MCF 10A (cell line): ENCODE measurements at regions not wholly inside any gene's neighbourhood (a gene's known extent, or its start where the extent isn't known, plus 50 kb on each side); places are given as distances from the start of the nearest gene placed in this dataset.

Experiments
- BruUV-seq: library from RNA; stranded (reverse); fragments of 400-500 nt; replicated peaks from 2 replicates; lab custom pipeline; 2021; lab: Mats Ljungman, UMichigan
- CTCF ChIA-PET: fragments of 300-600 bp; sonication (Branson Sonifier 250); formaldehyde crosslinking; extraction: SDS; loops from one replicate; lab custom pipeline; 2021; ENCODE audit warnings: antibody characterized with exemption, inconsistent platforms; lab: Yijun Ruan, JAX
- POLR2A ChIA-PET: fragments of 300-600, 350-650 bp; sonication (Branson Sonifier 250); formaldehyde crosslinking; extraction: SDS; loops from one replicate; lab custom pipeline; 2020; ENCODE audit warnings: antibody characterized with exemption, inconsistent platforms; lab: Yijun Ruan, JAX
- DNase-seq: peaks from one replicate; pipeline ENCODE4 v3.0.0-alpha.2; 2018; ENCODE audit not compliant: unreplicated experiment
- H3K27ac Mint-ChIP-seq: one replicate; pipeline ENCODE4 v1.8.0; 2022; ENCODE audit warnings: mild to moderate bottlenecking, low read depth, mixed read lengths; ENCODE audit not compliant: unreplicated experiment
- H3K27me3 Mint-ChIP-seq: one replicate; pipeline ENCODE4 v1.8.0; 2022; ENCODE audit warnings: mixed read lengths; ENCODE audit not compliant: insufficient read depth, unreplicated experiment
- H3K36me3 Mint-ChIP-seq: one replicate; pipeline ENCODE4 v1.8.0; 2022; ENCODE audit warnings: mild to moderate bottlenecking, moderate library complexity, mixed read lengths; ENCODE audit not compliant: insufficient read depth, unreplicated experiment
- H3K4me1 Mint-ChIP-seq: one replicate; pipeline ENCODE4 v1.8.0; 2022; ENCODE audit warnings: mixed read lengths; ENCODE audit not compliant: insufficient read depth, unreplicated experiment
- H3K4me3 Mint-ChIP-seq: one replicate; pipeline ENCODE4 v1.8.0; 2022; ENCODE audit warnings: mild to moderate bottlenecking, moderate library complexity, mixed read lengths; ENCODE audit not compliant: unreplicated experiment
- H3K9me3 Mint-ChIP-seq: one replicate; pipeline ENCODE4 v1.8.0; 2022; ENCODE audit warnings: mixed read lengths; ENCODE audit not compliant: unreplicated experiment
- intact Hi-C: fragments of 100-400 bp; cut with micrococcal nuclease; formaldehyde crosslinking; loops from 2 replicates; pipeline ENCODE4 v1.14.1; 2022
- TF ChIP-seq, protein P1 (sequence below): fragments of 200-600 bp; IDR thresholded peaks from one replicate; pipeline ENCODE4 v1.8.0; 2022; ENCODE audit warnings: antibody characterized with exemption, mild to moderate bottlenecking; ENCODE audit not compliant: unreplicated experiment

- H3K27ac Mint-ChIP-seq = no peak overlapping the region
- no peaks in the 10 kb centered on the region for H3K27me3 Mint-ChIP-seq
- H3K4me1 Mint-ChIP-seq = no peaks in the 10 kb centered on the region
- H3K9me3 Mint-ChIP-seq = no peaks in the 10 kb centered on the region
- no TSS peak for BruUV-seq
- ChIA-PET POLR2A (interaction anchor here (0.6 to 0.7 kb wide), 2 partner anchors 33 to 115 kb away, joined by 3 read pairs; no protein-coding TSS in a partner anchor), CTCF (interaction anchor here (0.8 kb wide), 1 partner anchor 463 kb away, joined by 3 read pairs; no protein-coding TSS in a partner anchor)
- TF ChIP-seq, protein P1, sequence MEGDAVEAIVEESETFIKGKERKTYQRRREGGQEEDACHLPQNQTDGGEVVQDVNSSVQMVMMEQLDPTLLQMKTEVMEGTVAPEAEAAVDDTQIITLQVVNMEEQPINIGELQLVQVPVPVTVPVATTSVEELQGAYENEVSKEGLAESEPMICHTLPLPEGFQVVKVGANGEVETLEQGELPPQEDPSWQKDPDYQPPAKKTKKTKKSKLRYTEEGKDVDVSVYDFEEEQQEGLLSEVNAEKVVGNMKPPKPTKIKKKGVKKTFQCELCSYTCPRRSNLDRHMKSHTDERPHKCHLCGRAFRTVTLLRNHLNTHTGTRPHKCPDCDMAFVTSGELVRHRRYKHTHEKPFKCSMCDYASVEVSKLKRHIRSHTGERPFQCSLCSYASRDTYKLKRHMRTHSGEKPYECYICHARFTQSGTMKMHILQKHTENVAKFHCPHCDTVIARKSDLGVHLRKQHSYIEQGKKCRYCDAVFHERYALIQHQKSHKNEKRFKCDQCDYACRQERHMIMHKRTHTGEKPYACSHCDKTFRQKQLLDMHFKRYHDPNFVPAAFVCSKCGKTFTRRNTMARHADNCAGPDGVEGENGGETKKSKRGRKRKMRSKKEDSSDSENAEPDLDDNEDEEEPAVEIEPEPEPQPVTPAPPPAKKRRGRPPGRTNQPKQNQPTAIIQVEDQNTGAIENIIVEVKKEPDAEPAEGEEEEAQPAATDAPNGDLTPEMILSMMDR = no peak
- no peak overlapping the region for H3K4me3 Mint-ChIP-seq
- no peak for DNase-seq
- intact Hi-C loops = no loop called here
- H3K36me3 Mint-ChIP-seq = no peaks in the 10 kb centered on the region
These were observed 156.9 kb upstream of the SSTR4 start for GRCh38 chr20:22878166-22878565.

DNA sequence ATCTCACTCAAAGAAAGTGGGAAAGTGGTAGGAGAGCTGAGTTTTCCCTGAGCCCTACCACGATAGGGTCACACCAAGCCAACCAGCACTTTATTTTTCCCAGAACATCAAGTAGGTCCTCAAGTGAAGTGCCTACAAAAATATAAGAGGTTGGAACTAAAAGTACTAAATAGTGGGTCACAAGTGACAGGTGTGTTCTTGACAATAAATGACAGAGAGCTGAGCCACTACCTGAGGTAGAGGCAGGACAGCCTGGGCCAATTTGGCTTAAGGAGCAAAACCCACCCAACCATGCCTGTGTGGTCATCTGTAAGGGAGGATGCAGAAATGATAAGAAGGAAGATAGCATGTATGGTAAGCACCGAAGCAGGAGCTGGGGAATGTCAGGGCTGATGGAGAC is 154.8 kb upstream of the SSTR4 start:
- Mint-ChIP-seq H3K36me3 (no peaks in the 10 kb centered on the region), H3K27me3 (no peaks in the 10 kb centered on the region), H3K4me3 (no peak overlapping the region), H3K27ac (no peak overlapping the region), H3K4me1 (no peaks in the 10 kb centered on the region), H3K9me3 (no peaks in the 10 kb centered on the region)
- DNase-seq = no peak
- POLR2A ChIA-PET = interaction anchor here (0.6 to 1.1 kb wide), 2 partner anchors 117 to 1805 kb away, joined by 3 to 4 read pairs; no protein-coding TSS in a partner anchor
- intact Hi-C loops = no loop called here
- TF ChIP-seq, protein P1 = no peak
- CTCF ChIA-PET = interaction anchor here (0.8 kb wide), 1 partner anchor 77 kb away, joined by 4 read pairs; no protein-coding TSS in a partner anchor
- BruUV-seq = no TSS peak

DNA sequence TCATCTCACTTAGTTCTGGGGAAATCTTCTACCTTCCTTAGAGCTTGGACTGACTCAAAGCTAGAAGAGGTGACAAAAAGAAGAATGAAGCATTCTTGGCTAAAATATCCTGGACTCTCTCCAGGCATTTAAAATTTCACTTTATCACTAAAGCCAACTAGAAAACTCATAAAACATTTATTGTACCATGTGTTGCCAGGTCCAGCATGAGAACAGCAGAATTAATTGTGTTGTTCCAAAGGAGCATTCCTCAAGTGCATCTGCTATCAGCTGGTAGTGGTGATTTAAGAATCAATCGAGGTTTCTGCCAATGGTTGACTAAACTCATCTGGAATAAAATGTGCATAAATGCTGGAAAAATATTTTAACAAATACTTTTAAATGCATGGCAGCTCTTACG is 147.3 kb upstream of the SSTR4 start:
- Mint-ChIP-seq H3K4me1 (no peaks in the 10 kb centered on the region), H3K27ac (no peak overlapping the region), H3K9me3 (no peaks in the 10 kb centered on the region), H3K4me3 (no peak overlapping the region), H3K27me3 (no peaks in the 10 kb centered on the region), H3K36me3 (no peaks in the 10 kb centered on the region)
- DNase-seq = no peak
- no TSS peak for BruUV-seq
- ChIA-PET CTCF (interaction anchor here (0.7 to 1.3 kb wide), 3 partner anchors 9 to 36 kb away, joined by 3 to 5 read pairs (median 3); no protein-coding TSS in a partner anchor), POLR2A (interaction anchor here (1.1 kb wide), 1 partner anchor 11 kb away, joined by 3 read pairs; no protein-coding TSS in a partner anchor)
- intact Hi-C loops = no loop called here
- TF ChIP-seq, protein P1 = no peak

DNA sequence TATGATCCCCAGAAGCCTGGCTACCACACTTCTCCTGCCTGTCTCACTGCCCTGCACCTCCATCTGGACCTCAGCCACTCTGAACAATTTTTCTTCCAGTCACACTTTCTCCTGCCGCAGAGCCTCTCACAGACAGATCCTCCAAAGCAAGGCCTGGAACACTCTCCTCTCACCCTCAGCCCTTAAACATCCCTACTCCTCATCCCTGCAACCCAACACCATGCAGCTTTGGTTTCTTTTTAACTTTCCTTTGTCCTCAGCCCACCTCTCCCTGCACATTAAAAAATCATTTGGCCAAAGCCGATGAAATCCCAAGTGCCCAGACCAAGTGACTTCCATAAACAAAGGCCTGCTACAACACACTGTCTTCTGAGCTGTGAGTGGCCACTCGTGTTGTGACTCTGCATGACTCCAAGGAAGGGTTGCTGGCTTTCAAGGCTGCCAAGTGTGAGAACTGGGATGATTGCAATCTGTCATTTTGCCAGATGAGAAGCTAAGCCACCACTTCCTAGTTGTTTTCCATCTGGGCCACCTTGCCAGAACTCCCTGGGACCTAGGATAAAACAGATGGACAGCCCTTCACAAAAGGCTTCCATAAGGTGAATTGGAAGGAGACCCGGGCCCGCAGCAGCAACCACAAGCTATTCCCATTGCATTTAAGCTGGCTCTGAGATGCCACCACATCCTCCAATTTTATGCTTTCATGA is 144.4 kb upstream of the SSTR4 start:
- BruUV-seq = no TSS peak
- TF ChIP-seq, protein P1 = no peak
- Mint-ChIP-seq H3K36me3 (no peaks in the 10 kb centered on the region), H3K27me3 (no peaks in the 10 kb centered on the region), H3K27ac (no peak overlapping the region), H3K4me1 (no peaks in the 10 kb centered on the region), H3K4me3 (no peak overlapping the region), H3K9me3 (no peaks in the 10 kb centered on the region)
- intact Hi-C loops = no loop called here
- no peak for DNase-seq
- CTCF ChIA-PET = interaction anchor here (0.6 kb wide), 1 partner anchor 197 kb away, joined by 3 read pairs; no protein-coding TSS in a partner anchor
- POLR2A ChIA-PET = interaction anchor here (0.6 to 1.4 kb wide), 2 partner anchors 9 to 13 kb away, joined by 3 read pairs; no protein-coding TSS in a partner anchor
